OCI-LY1 (cell line): ENCODE measurements at regions not wholly inside any gene's neighbourhood (a gene's known extent, or its start where the extent isn't known, plus 50 kb on each side); places are given as distances from the start of the nearest gene placed in this dataset.

Experiments used
- H2AFZ ChIP-seq: fragments of 200-600 bp; sonication (generic), shearing (Covaris generic); 2 replicates; pipeline ENCODE4 v1.6.0; 2014; ENCODE audit warnings: antibody characterized with exemption, mild to moderate bottlenecking, low read length
- H3F3A ChIP-seq: fragments of 200-600 bp; sonication (generic), shearing (Covaris generic); 2 replicates; pipeline ENCODE4 v1.6.0; 2014; ENCODE audit warnings: mild to moderate bottlenecking, antibody characterized with exemption, low read length, moderate library complexity; ENCODE audit not compliant: insufficient read depth
- H3K27ac ChIP-seq: fragments of 200-600 bp; sonication (generic); 2 replicates; pipeline ENCODE4 v1.5.1; 2014; ENCODE audit warnings: low read length, mixed run types, mild to moderate bottlenecking, low read depth; ENCODE audit not compliant: poor library complexity, severe bottlenecking
- H3K27me3 ChIP-seq: fragments of 200-600 bp; sonication (generic); 2 replicates; pipeline ENCODE4 v1.6.0; 2014; ENCODE audit warnings: antibody characterized with exemption, mild to moderate bottlenecking, low read length, moderate library complexity; ENCODE audit not compliant: insufficient read depth
- H3K36me3 ChIP-seq: fragments of 200-600 bp; sonication (generic); 2 replicates; pipeline ENCODE4 v1.6.1; 2014; ENCODE audit warnings: mild to moderate bottlenecking, antibody characterized with exemption, low read length, moderate library complexity, mixed read lengths; ENCODE audit not compliant: insufficient read depth
- H3K4me1 ChIP-seq: fragments of 200-600 bp; sonication (generic); 2 replicates; pipeline ENCODE4 v1.5.1; 2014; ENCODE audit warnings: mild to moderate bottlenecking, low read length, moderate library complexity; ENCODE audit not compliant: insufficient read depth, severe bottlenecking
- H3K4me2 ChIP-seq: fragments of 200-600 bp; sonication (generic), shearing (Covaris generic); 2 replicates; pipeline ENCODE4 v1.6.1; 2014; ENCODE audit warnings: low read length
- H3K4me3 ChIP-seq: fragments of 200-600 bp; sonication (generic); 2 replicates; pipeline ENCODE4 v1.5.1; 2014; ENCODE audit warnings: low read length, low read depth, mild to moderate bottlenecking, mixed read lengths; ENCODE audit not compliant: poor library complexity, severe bottlenecking
- H3K79me2 ChIP-seq: fragments of 200-600 bp; shearing (Covaris generic); 2 replicates; pipeline ENCODE4 v1.6.1; 2016; ENCODE audit warnings: mixed run types, low read length, mixed read lengths; ENCODE audit not compliant: insufficient read depth
- H3K9ac ChIP-seq: fragments of 200-600 bp; sonication (generic), shearing (Covaris generic); 2 replicates; pipeline ENCODE4 v1.6.1; 2014; ENCODE audit warnings: mild to moderate bottlenecking, low read length, mixed read lengths
- H3K9me2 ChIP-seq: fragments of 200-600 bp; sonication (generic), shearing (Covaris generic); 2 replicates; pipeline ENCODE4 v1.6.1; 2014; ENCODE audit warnings: low read depth, mild to moderate bottlenecking, low read length, mixed read lengths
- H3K9me3 ChIP-seq: fragments of 200-600 bp; shearing (Covaris generic); 2 replicates; pipeline ENCODE4 v1.6.1; 2014; ENCODE audit warnings: low read length, mixed read lengths
- H4K20me1 ChIP-seq: fragments of 200-600 bp; sonication (generic), shearing (Covaris generic); 2 replicates; pipeline ENCODE4 v1.6.0; 2016; ENCODE audit warnings: mild to moderate bottlenecking, low read length; ENCODE audit not compliant: insufficient read depth
- CTCF ChIP-seq: fragments of 200-600 bp; sonication (generic), shearing (Covaris generic); IDR thresholded peaks from 2 replicates; pipeline ENCODE4 v1.5.1; 2017; ENCODE audit warnings: mild to moderate bottlenecking, antibody characterized with exemption, low read length, moderate library complexity, mixed read lengths
- EZH2 ChIP-seq: fragments of 200-600 bp; sonication (generic), shearing (Covaris generic); IDR thresholded peaks from 2 replicates; pipeline ENCODE4 v1.8.0; 2017; ENCODE audit warnings: borderline replicate concordance, mixed run types, mild to moderate bottlenecking, antibody characterized with exemption, low read length, moderate library complexity, mixed read lengths

GRCh38 chr13:47463002-47463401 lies 538.1 kb downstream of the SUCLA2 start:
- Histone ChIP-seq H3K4me1 (no peaks in the 10 kb centered on the region), H3K9ac (no peak overlapping the region), H3K9me2 (no peaks in the 10 kb centered on the region), H3K27ac (no peak overlapping the region), H3K36me3 (no peaks in the 10 kb centered on the region), H3K79me2 (no peaks in the 10 kb centered on the region), H3K27me3 (no peaks in the 10 kb centered on the region), H3K4me3 (no peak overlapping the region), H2AFZ (no peak overlapping the region), H3F3A (no peaks in the 10 kb centered on the region), H4K20me1 (no peaks in the 10 kb centered on the region), H3K4me2 (no peak overlapping the region), H3K9me3 (no peaks in the 10 kb centered on the region)
- no peak for TF ChIP-seq EZH2
- TF ChIP-seq CTCF = no peak

GRCh38 chr13:47461816-47462215 lies 539.3 kb downstream of the SUCLA2 start:
- no peaks in the 10 kb centered on the region for H3F3A ChIP-seq

GRCh38 chr13:47459512-47459911 lies 541.6 kb downstream of the SUCLA2 start:
- no peak overlapping the region for H2AFZ ChIP-seq
- H3K4me1 ChIP-seq = no peaks in the 10 kb centered on the region
- H3K9me2 ChIP-seq = no peaks in the 10 kb centered on the region
- H3K27me3 ChIP-seq = no peaks in the 10 kb centered on the region
- no peaks in the 10 kb centered on the region for H3K36me3 ChIP-seq
- no peaks in the 10 kb centered on the region for H3F3A ChIP-seq
- H3K9me3 ChIP-seq = no peaks in the 10 kb centered on the region
- H3K27ac ChIP-seq = no peak overlapping the region
- no peak overlapping the region for H3K4me2 ChIP-seq
- no peaks in the 10 kb centered on the region for H3K79me2 ChIP-seq
- no peak overlapping the region for H3K9ac ChIP-seq
- TF ChIP-seq CTCF (0 out of 2 replicates have a peak, but pooled peaks have one; percentile 6), EZH2 (no peak)
- no peak overlapping the region for H3K4me3 ChIP-seq
- H4K20me1 ChIP-seq = no peaks in the 10 kb centered on the region

More at GRCh38 chr13:47461816-47462215, 539.3 kb downstream of the SUCLA2 start:
- no peak overlapping the region for H2AFZ ChIP-seq
- H3K27ac ChIP-seq = no peak overlapping the region
- no peaks in the 10 kb centered on the region for H3K9me3 ChIP-seq
- no peaks in the 10 kb centered on the region for H3K27me3 ChIP-seq
- no peaks in the 10 kb centered on the region for H3K9me2 ChIP-seq
- no peaks in the 10 kb centered on the region for H3K79me2 ChIP-seq
- TF ChIP-seq EZH2 (no peak), CTCF (no peak)
- no peaks in the 10 kb centered on the region for H3K4me1 ChIP-seq
- no peak overlapping the region for H3K4me2 ChIP-seq
- H4K20me1 ChIP-seq = no peaks in the 10 kb centered on the region
- no peak overlapping the region for H3K4me3 ChIP-seq
- no peaks in the 10 kb centered on the region for H3K36me3 ChIP-seq
- no peak overlapping the region for H3K9ac ChIP-seq
